NB4 (cell line): ENCODE measurements at regions not wholly inside any gene's neighbourhood (a gene's known extent, or its start where the extent isn't known, plus 50 kb on each side); places are given as distances from the start of the nearest gene placed in this dataset.

ENCODE experiments used
- CTCF ChIP-seq: IDR thresholded peaks from one replicate; pipeline ENCODE4 v1.5.1; 2012; ENCODE audit warnings: low read depth, low read length
- MYC ChIP-seq: IDR thresholded peaks from 2 replicates; pipeline ENCODE4 v1.6.1; 2011; ENCODE audit warnings: low read depth, low read length

DNA sequence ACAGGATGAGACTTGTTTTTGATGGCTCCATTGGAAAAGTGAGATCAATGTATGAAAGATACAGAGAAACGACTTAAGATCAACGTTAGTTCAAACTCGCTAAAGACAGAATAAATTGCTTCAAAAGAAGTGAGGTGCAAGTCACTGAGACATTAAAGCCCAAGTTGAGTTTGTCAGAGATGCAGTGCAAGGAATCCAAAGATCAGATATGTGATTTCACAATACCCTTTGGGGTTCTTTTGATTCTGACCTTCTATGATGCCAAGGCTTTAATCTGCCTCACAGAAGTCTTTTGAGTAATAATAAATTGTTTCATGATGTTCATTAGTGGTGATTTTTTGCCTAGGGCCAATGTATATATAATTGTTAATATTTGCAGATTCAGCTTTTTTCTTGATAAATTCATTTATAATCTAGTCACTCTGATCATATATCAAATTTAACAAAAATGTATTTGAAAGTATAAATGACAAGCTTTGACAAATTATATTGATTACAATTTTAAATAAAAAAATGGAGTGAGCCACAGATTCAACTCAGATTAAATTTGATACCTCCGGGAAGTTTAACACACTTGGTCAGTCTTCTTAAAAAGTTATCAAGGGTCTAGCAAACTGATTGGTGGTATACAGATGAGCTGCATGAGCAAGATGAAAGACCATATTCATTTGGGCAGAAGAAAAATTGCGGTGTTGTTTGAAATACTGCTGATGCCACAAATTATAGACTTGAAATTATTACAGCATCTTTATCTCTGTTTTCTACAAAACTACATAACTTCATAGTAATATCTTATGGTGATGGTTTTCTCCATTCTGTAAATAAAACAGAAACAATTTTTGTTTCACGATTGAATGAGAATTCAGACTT, 144.8 kb upstream of the FAR2 start:
- TF ChIP-seq MYC (no peak), CTCF (no peak)
